ENCODE measurements at regions not wholly inside any gene's neighbourhood (a gene's known extent, or its start where the extent isn't known, plus 50 kb on each side); places are given as distances from the start of the nearest gene placed in this dataset.

GRCh38 chr10:65496541-65496940 is 1429.3 kb upstream of the LRRTM3 start:
- TF ChIP-seq, protein P1, sequence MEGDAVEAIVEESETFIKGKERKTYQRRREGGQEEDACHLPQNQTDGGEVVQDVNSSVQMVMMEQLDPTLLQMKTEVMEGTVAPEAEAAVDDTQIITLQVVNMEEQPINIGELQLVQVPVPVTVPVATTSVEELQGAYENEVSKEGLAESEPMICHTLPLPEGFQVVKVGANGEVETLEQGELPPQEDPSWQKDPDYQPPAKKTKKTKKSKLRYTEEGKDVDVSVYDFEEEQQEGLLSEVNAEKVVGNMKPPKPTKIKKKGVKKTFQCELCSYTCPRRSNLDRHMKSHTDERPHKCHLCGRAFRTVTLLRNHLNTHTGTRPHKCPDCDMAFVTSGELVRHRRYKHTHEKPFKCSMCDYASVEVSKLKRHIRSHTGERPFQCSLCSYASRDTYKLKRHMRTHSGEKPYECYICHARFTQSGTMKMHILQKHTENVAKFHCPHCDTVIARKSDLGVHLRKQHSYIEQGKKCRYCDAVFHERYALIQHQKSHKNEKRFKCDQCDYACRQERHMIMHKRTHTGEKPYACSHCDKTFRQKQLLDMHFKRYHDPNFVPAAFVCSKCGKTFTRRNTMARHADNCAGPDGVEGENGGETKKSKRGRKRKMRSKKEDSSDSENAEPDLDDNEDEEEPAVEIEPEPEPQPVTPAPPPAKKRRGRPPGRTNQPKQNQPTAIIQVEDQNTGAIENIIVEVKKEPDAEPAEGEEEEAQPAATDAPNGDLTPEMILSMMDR (IDR thresholded peaks at IDR 0.05; ENCODE audit: borderline replicate concordance, insufficient read depth, low read depth, low read length) = no peak
- H3K4me3 ChIP-seq (ENCODE audit: low read depth, low read length) = no peak overlapping the region

DNA sequence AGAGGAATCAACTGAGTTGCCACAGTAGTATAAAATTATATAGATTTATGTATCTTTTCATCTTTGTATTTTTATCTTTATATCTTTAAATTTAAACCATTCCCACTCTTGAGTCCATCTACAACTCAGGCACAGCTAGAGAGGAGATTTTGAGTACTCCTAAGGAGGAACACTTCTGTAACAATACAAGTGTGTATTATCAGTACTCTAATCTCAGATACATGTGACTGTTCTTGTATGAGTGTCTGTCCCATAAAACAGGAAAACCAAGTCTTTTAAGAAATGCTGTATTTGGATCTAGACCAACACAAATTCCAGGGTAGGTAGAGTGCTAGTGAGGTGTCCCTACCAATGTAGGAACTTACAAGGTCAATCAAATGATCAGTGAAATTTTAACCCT is 1428.0 kb upstream of the LRRTM3 start:
- TF ChIP-seq, protein P1 (IDR thresholded peaks at IDR 0.05; ENCODE audit: borderline replicate concordance, insufficient read depth, low read depth, low read length) = no peak
- H3K4me3 ChIP-seq (ENCODE audit: low read depth, low read length) = no peak overlapping the region

- TF ChIP-seq, protein P1 (IDR thresholded peaks at IDR 0.05; ENCODE audit: borderline replicate concordance, insufficient read depth, low read depth, low read length) = no peak
- H3K4me3 ChIP-seq (ENCODE audit: low read depth, low read length) = no peak overlapping the region
Observed at GRCh38 chr10:65500716-65501115, 1425.1 kb upstream of the LRRTM3 start.

DNA sequence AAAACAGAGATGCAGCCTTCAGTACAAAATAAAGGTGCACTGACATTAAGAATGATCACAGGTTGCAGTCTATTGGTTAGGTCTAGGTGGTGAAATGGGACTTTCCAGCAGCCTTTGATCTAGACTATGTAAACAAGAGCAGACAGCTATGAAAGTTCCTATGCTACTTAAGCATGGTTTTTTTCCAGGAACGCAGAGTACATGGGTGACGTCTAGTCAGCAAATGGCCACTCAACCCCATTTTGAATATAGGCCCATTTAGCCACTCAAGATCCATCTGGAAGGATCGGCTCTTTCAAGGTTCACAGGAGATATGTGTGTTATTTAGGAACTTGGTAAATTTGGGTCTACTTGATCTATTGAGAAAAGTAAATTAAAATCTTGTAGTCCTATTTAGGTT is 1424.6 kb upstream of the LRRTM3 start:
- TF ChIP-seq, protein P1 (IDR thresholded peaks at IDR 0.05; ENCODE audit: borderline replicate concordance, insufficient read depth, low read depth, low read length) = no peak
- no peak overlapping the region for H3K4me3 ChIP-seq (ENCODE audit: low read depth, low read length)

DNA sequence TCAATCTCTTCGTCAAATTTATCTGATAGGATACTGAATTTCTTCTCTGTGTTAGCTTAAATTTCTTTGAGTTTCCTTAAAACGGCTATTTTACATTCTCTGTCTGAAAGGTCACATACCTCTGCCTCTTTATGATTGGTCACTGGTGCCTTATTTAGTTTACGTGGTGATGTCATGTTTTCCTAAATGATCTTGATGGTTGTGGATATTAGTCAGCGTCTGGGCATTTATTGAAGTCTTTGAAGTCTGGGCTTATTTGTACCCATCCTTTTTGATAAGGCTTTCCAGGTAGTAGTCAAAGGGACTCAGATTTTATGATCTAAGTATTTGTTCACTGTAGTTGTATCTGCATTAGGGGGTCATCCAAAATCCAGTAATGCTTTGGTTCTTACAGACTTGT is 1407.5 kb upstream of the LRRTM3 start:
- H3K4me3 ChIP-seq (ENCODE audit: low read depth, low read length) = no peak overlapping the region
- TF ChIP-seq, protein P1 (IDR thresholded peaks at IDR 0.05; ENCODE audit: borderline replicate concordance, insufficient read depth, low read depth, low read length) = no peak

DNA sequence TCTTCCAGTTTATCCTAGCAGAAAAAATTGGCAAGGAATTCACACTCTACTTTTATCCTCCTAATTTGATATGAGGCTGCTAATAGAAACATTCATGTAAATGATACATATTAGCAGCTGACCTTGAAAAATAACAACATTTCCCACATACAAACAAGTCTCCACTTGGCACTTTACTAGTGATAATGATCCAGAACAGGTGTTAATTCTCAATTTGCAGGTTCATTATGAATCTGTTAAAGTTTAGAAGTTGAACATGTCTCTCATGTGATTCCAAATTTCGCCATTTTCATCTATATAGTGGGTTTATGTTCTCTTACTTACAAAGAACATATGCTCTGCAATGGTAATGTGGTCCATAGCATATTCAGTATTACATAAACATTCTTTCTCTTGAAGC is 1396.8 kb upstream of the LRRTM3 start:
- TF ChIP-seq, protein P1 (IDR thresholded peaks at IDR 0.05; ENCODE audit: borderline replicate concordance, insufficient read depth, low read depth, low read length) = no peak
- H3K4me3 ChIP-seq (ENCODE audit: low read depth, low read length) = no peak overlapping the region

- TF ChIP-seq, protein P1 (IDR thresholded peaks at IDR 0.05; ENCODE audit: borderline replicate concordance, insufficient read depth, low read depth, low read length) = no peak
- no peak overlapping the region for H3K4me3 ChIP-seq (ENCODE audit: low read depth, low read length)
Observed at GRCh38 chr10:65531545-65531944, 1394.3 kb upstream of the LRRTM3 start.

All from GM12875 (cell line).